ENCODE measurements at regions not wholly inside any gene's neighbourhood (a gene's known extent, or its start where the extent isn't known, plus 50 kb on each side); places are given as distances from the start of the nearest gene placed in this dataset.

GRCh38 chr7:130926001-130926691 is 192.1 kb upstream of the KLF14 start:
- Histone ChIP-seq H3K9ac (ENCODE audit: low read length in 5 of 5) (no peak overlapping the region), H3K9me3 (ENCODE audit: control insufficient read depth in 5 of 5, low read length in 5 of 5) (no peaks in the 10 kb centered on the region), H3K27me3 (ENCODE audit: control insufficient read depth in 5 of 5, insufficient read depth in 4 of 5, low read length in 5 of 5) (no peaks in the 10 kb centered on the region), H3K36me3 (ENCODE audit: control insufficient read depth in 5 of 5, insufficient read depth in 5 of 5, low read length in 5 of 5) (peaks cover 0 to 16% (median 8%) of the 10 kb centered on the region in 5 donors), H3K4me3 (ENCODE audit: low read depth in 1 of 5, low read length in 5 of 5) (no peak overlapping the region), H3K4me1 (ENCODE audit: control insufficient read depth in 5 of 5, insufficient read depth in 5 of 5, low read length in 5 of 5) (peaks cover 2 to 47% (median 15%) of the 10 kb centered on the region in 5 donors), H3K27ac (ENCODE audit: low read depth, low read length) (no peak overlapping the region)

- H3K36me3 ChIP-seq (ENCODE audit: control insufficient read depth in 5 of 5, insufficient read depth in 5 of 5, low read length in 5 of 5) = peaks cover 0 to 10% (median 7%) of the 10 kb centered on the region in 5 donors
- no peak overlapping the region for H3K4me3 ChIP-seq (ENCODE audit: low read depth in 1 of 5, low read length in 5 of 5)
- no peaks in the 10 kb centered on the region for H3K9me3 ChIP-seq (ENCODE audit: control insufficient read depth in 5 of 5, low read length in 5 of 5)
- no peak overlapping the region for H3K9ac ChIP-seq (ENCODE audit: low read length in 5 of 5)
- H3K4me1 ChIP-seq (ENCODE audit: control insufficient read depth in 5 of 5, insufficient read depth in 5 of 5, low read length in 5 of 5) = peaks cover 2 to 41% (median 12%) of the 10 kb centered on the region in 5 donors
- H3K27me3 ChIP-seq (ENCODE audit: control insufficient read depth in 5 of 5, insufficient read depth in 4 of 5, low read length in 5 of 5) = no peaks in the 10 kb centered on the region
- H3K27ac ChIP-seq (ENCODE audit: low read depth, low read length) = no peak overlapping the region
These were observed 193.1 kb upstream of the KLF14 start for GRCh38 chr7:130927062-130927461.

GRCh38 chr7:130927564-130927963 is 193.6 kb upstream of the KLF14 start:
- H3K9me3 ChIP-seq (ENCODE audit: control insufficient read depth in 5 of 5, low read length in 5 of 5) = no peaks in the 10 kb centered on the region
- no peak overlapping the region for H3K4me3 ChIP-seq (ENCODE audit: low read depth in 1 of 5, low read length in 5 of 5)
- peaks cover 0 to 36% (median 12%) of the 10 kb centered on the region in 5 donors for H3K4me1 ChIP-seq (ENCODE audit: control insufficient read depth in 5 of 5, insufficient read depth in 5 of 5, low read length in 5 of 5)
- peaks cover 0 to 10% (median 7%) of the 10 kb centered on the region in 5 donors for H3K36me3 ChIP-seq (ENCODE audit: control insufficient read depth in 5 of 5, insufficient read depth in 5 of 5, low read length in 5 of 5)
- no peak overlapping the region for H3K9ac ChIP-seq (ENCODE audit: low read length in 5 of 5)
- H3K27ac ChIP-seq (ENCODE audit: low read depth, low read length) = no peak overlapping the region
- H3K27me3 ChIP-seq (ENCODE audit: control insufficient read depth in 5 of 5, insufficient read depth in 4 of 5, low read length in 5 of 5) = no peaks in the 10 kb centered on the region

GRCh38 chr7:130929896-130930659 is 196.1 kb upstream of the KLF14 start:
- no peak overlapping the region for H3K4me3 ChIP-seq (ENCODE audit: low read depth in 1 of 5, low read length in 5 of 5)
- peaks cover 7 to 18% (median 8%) of the 10 kb centered on the region in 5 donors for H3K36me3 ChIP-seq (ENCODE audit: control insufficient read depth in 5 of 5, insufficient read depth in 5 of 5, low read length in 5 of 5)
- no peaks in the 10 kb centered on the region for H3K9me3 ChIP-seq (ENCODE audit: control insufficient read depth in 5 of 5, low read length in 5 of 5)
- no peaks in the 10 kb centered on the region for H3K27me3 ChIP-seq (ENCODE audit: control insufficient read depth in 5 of 5, insufficient read depth in 4 of 5, low read length in 5 of 5)
- H3K4me1 ChIP-seq (ENCODE audit: control insufficient read depth in 5 of 5, insufficient read depth in 5 of 5, low read length in 5 of 5) = peaks cover 0 to 33% (median 11%) of the 10 kb centered on the region in 5 donors
- no peak overlapping the region for H3K9ac ChIP-seq (ENCODE audit: low read length in 5 of 5)
- H3K27ac ChIP-seq (ENCODE audit: low read depth, low read length) = peak overlapping the region; percentile 42

GRCh38 chr7:130930681-130931080 is 196.7 kb upstream of the KLF14 start:
- peak overlapping the region; percentile 42 for H3K27ac ChIP-seq (ENCODE audit: low read depth, low read length)
- peaks cover 7 to 25% (median 14%) of the 10 kb centered on the region in 5 donors for H3K36me3 ChIP-seq (ENCODE audit: control insufficient read depth in 5 of 5, insufficient read depth in 5 of 5, low read length in 5 of 5)
- H3K9ac ChIP-seq (ENCODE audit: low read length in 5 of 5) = no peak overlapping the region
- H3K27me3 ChIP-seq (ENCODE audit: control insufficient read depth in 5 of 5, insufficient read depth in 4 of 5, low read length in 5 of 5) = no peaks in the 10 kb centered on the region
- H3K4me1 ChIP-seq (ENCODE audit: control insufficient read depth in 5 of 5, insufficient read depth in 5 of 5, low read length in 5 of 5) = peaks cover 0 to 33% (median 8%) of the 10 kb centered on the region in 5 donors
- no peaks in the 10 kb centered on the region for H3K9me3 ChIP-seq (ENCODE audit: control insufficient read depth in 5 of 5, low read length in 5 of 5)
- H3K4me3 ChIP-seq (ENCODE audit: low read depth in 1 of 5, low read length in 5 of 5) = no peak overlapping the region

GRCh38 chr7:130931423-130931822 is 197.4 kb upstream of the KLF14 start:
- peaks cover 7 to 28% (median 15%) of the 10 kb centered on the region in 5 donors for H3K36me3 ChIP-seq (ENCODE audit: control insufficient read depth in 5 of 5, insufficient read depth in 5 of 5, low read length in 5 of 5)
- H3K9ac ChIP-seq (ENCODE audit: low read length in 5 of 5) = no peak overlapping the region
- peak overlapping the region; percentile 42 for H3K27ac ChIP-seq (ENCODE audit: low read depth, low read length)
- no peaks in the 10 kb centered on the region for H3K9me3 ChIP-seq (ENCODE audit: control insufficient read depth in 5 of 5, low read length in 5 of 5)
- no peaks in the 10 kb centered on the region for H3K27me3 ChIP-seq (ENCODE audit: control insufficient read depth in 5 of 5, insufficient read depth in 4 of 5, low read length in 5 of 5)
- H3K4me1 ChIP-seq (ENCODE audit: control insufficient read depth in 5 of 5, insufficient read depth in 5 of 5, low read length in 5 of 5) = peaks cover 0 to 27% (median 8%) of the 10 kb centered on the region in 5 donors
- H3K4me3 ChIP-seq (ENCODE audit: low read depth in 1 of 5, low read length in 5 of 5) = no peak overlapping the region

- peaks cover 0 to 26% (median 8%) of the 10 kb centered on the region in 5 donors for H3K4me1 ChIP-seq (ENCODE audit: control insufficient read depth in 5 of 5, insufficient read depth in 5 of 5, low read length in 5 of 5)
- H3K27ac ChIP-seq (ENCODE audit: low read depth, low read length) = peak overlapping the region; percentile 42
- H3K9ac ChIP-seq (ENCODE audit: low read length in 5 of 5) = no peak overlapping the region
- no peaks in the 10 kb centered on the region for H3K9me3 ChIP-seq (ENCODE audit: control insufficient read depth in 5 of 5, low read length in 5 of 5)
- no peak overlapping the region for H3K4me3 ChIP-seq (ENCODE audit: low read depth in 1 of 5, low read length in 5 of 5)
- peaks cover 7 to 26% (median 15%) of the 10 kb centered on the region in 5 donors for H3K36me3 ChIP-seq (ENCODE audit: control insufficient read depth in 5 of 5, insufficient read depth in 5 of 5, low read length in 5 of 5)
- no peaks in the 10 kb centered on the region for H3K27me3 ChIP-seq (ENCODE audit: control insufficient read depth in 5 of 5, insufficient read depth in 4 of 5, low read length in 5 of 5)
These were observed 198.1 kb upstream of the KLF14 start for GRCh38 chr7:130932088-130932487.

- no peak overlapping the region for H3K4me3 ChIP-seq (ENCODE audit: low read depth in 1 of 5, low read length in 5 of 5)
- H3K9ac ChIP-seq (ENCODE audit: low read length in 5 of 5) = no peak overlapping the region
- H3K27me3 ChIP-seq (ENCODE audit: control insufficient read depth in 5 of 5, insufficient read depth in 4 of 5, low read length in 5 of 5) = no peaks in the 10 kb centered on the region
- H3K27ac ChIP-seq (ENCODE audit: low read depth, low read length) = no peak overlapping the region
- peaks cover 7 to 20% (median 9%) of the 10 kb centered on the region in 5 donors for H3K36me3 ChIP-seq (ENCODE audit: control insufficient read depth in 5 of 5, insufficient read depth in 5 of 5, low read length in 5 of 5)
- H3K4me1 ChIP-seq (ENCODE audit: control insufficient read depth in 5 of 5, insufficient read depth in 5 of 5, low read length in 5 of 5) = peaks cover 0 to 23% (median 8%) of the 10 kb centered on the region in 5 donors
- H3K9me3 ChIP-seq (ENCODE audit: control insufficient read depth in 5 of 5, low read length in 5 of 5) = no peaks in the 10 kb centered on the region
These were observed 198.8 kb upstream of the KLF14 start for GRCh38 chr7:130932667-130933432.

- peaks cover 7 to 20% (median 9%) of the 10 kb centered on the region in 5 donors for H3K36me3 ChIP-seq (ENCODE audit: control insufficient read depth in 5 of 5, insufficient read depth in 5 of 5, low read length in 5 of 5)
- no peak overlapping the region for H3K4me3 ChIP-seq (ENCODE audit: low read depth in 1 of 5, low read length in 5 of 5)
- no peak overlapping the region for H3K27ac ChIP-seq (ENCODE audit: low read depth, low read length)
- no peaks in the 10 kb centered on the region for H3K9me3 ChIP-seq (ENCODE audit: control insufficient read depth in 5 of 5, low read length in 5 of 5)
- H3K9ac ChIP-seq (ENCODE audit: low read length in 5 of 5) = no peak overlapping the region
- no peaks in the 10 kb centered on the region for H3K27me3 ChIP-seq (ENCODE audit: control insufficient read depth in 5 of 5, insufficient read depth in 4 of 5, low read length in 5 of 5)
- peaks cover 0 to 13% (median 7%) of the 10 kb centered on the region in 5 donors for H3K4me1 ChIP-seq (ENCODE audit: control insufficient read depth in 5 of 5, insufficient read depth in 5 of 5, low read length in 5 of 5)
These were observed 199.9 kb upstream of the KLF14 start for GRCh38 chr7:130933919-130934318.
